ENCODE measurements at regions not wholly inside any gene's neighbourhood (a gene's known extent, or its start where the extent isn't known, plus 50 kb on each side); places are given as distances from the start of the nearest gene placed in this dataset.

- DNase-seq (ENCODE audit: low spot score): no peak
- BruUV-seq (replicated peaks): no TSS peak
- Histone ChIP-seq H3K4me3 (ENCODE audit: low read depth, low read length, poor library complexity, severe bottlenecking) (no peak overlapping the region), H3K9me3 (ENCODE audit: low read depth, low read length, poor library complexity, severe bottlenecking) (no peaks in the 10 kb centered on the region), H3K27me3 (replicated peaks; ENCODE audit: insufficient read depth, low read depth, low read length, poor library complexity) (no peaks in the 10 kb centered on the region), H3K27ac (ENCODE audit: low read depth, low read length, poor library complexity, severe bottlenecking) (no peak overlapping the region), H3K4me1 (ENCODE audit: insufficient read depth, low read length, poor library complexity, severe bottlenecking) (no peaks in the 10 kb centered on the region), H3K36me3 (ENCODE audit: insufficient read depth, low read length, poor library complexity, severe bottlenecking) (no peaks in the 10 kb centered on the region)
- POLR2A ChIA-PET (ENCODE audit: low non-redundant PET): no interaction called here
- CTCF ChIA-PET: no interaction called here
- intact Hi-C loops (cut with micrococcal nuclease; ENCODE audit: unreplicated experiment): no loop called here
- TF ChIP-seq CTCF (conservative IDR thresholded peaks at IDR 0.05; ENCODE audit: low read depth, low read length) (no peak), EZH2 (IDR thresholded peaks at IDR 0.05; ENCODE audit: borderline replicate concordance, low read depth, low read length, poor library complexity, severe bottlenecking) (no peak)
These were observed 192.2 kb upstream of the RPS23 start for GRCh38 chr5:82470185-82470994.

GRCh38 chr5:82466986-82467561 lies 188.9 kb upstream of the RPS23 start:
- intact Hi-C loops (cut with micrococcal nuclease; ENCODE audit: unreplicated experiment): no loop called here
- Histone ChIP-seq H3K27me3 (replicated peaks; ENCODE audit: insufficient read depth, low read depth, low read length, poor library complexity) (no peaks in the 10 kb centered on the region), H3K27ac (ENCODE audit: low read depth, low read length, poor library complexity, severe bottlenecking) (no peak overlapping the region), H3K36me3 (ENCODE audit: insufficient read depth, low read length, poor library complexity, severe bottlenecking) (no peaks in the 10 kb centered on the region), H3K4me3 (ENCODE audit: low read depth, low read length, poor library complexity, severe bottlenecking) (no peak overlapping the region), H3K4me1 (ENCODE audit: insufficient read depth, low read length, poor library complexity, severe bottlenecking) (no peaks in the 10 kb centered on the region), H3K9me3 (ENCODE audit: low read depth, low read length, poor library complexity, severe bottlenecking) (no peaks in the 10 kb centered on the region)
- ChIA-PET CTCF (no interaction called here), POLR2A (ENCODE audit: low non-redundant PET) (no interaction called here)
- TF ChIP-seq CTCF (conservative IDR thresholded peaks at IDR 0.05; ENCODE audit: low read depth, low read length): no peak
- TF ChIP-seq EZH2 (IDR thresholded peaks at IDR 0.05; ENCODE audit: borderline replicate concordance, low read depth, low read length, poor library complexity, severe bottlenecking): no peak
- no peak for DNase-seq (ENCODE audit: low spot score)
- no TSS peak for BruUV-seq (replicated peaks)

GRCh38 chr5:82465235-82465634 lies 187.1 kb upstream of the RPS23 start:
- intact Hi-C loops (cut with micrococcal nuclease; ENCODE audit: unreplicated experiment): no loop called here
- Histone ChIP-seq H3K36me3 (ENCODE audit: insufficient read depth, low read length, poor library complexity, severe bottlenecking) (no peaks in the 10 kb centered on the region), H3K27ac (ENCODE audit: low read depth, low read length, poor library complexity, severe bottlenecking) (no peak overlapping the region), H3K9me3 (ENCODE audit: low read depth, low read length, poor library complexity, severe bottlenecking) (no peaks in the 10 kb centered on the region), H3K4me1 (ENCODE audit: insufficient read depth, low read length, poor library complexity, severe bottlenecking) (no peaks in the 10 kb centered on the region), H3K4me3 (ENCODE audit: low read depth, low read length, poor library complexity, severe bottlenecking) (no peak overlapping the region), H3K27me3 (replicated peaks; ENCODE audit: insufficient read depth, low read depth, low read length, poor library complexity) (no peaks in the 10 kb centered on the region)
- CTCF ChIA-PET: no interaction called here
- POLR2A ChIA-PET (ENCODE audit: low non-redundant PET): no interaction called here
- BruUV-seq (replicated peaks): no TSS peak
- TF ChIP-seq EZH2 (IDR thresholded peaks at IDR 0.05; ENCODE audit: borderline replicate concordance, low read depth, low read length, poor library complexity, severe bottlenecking) (no peak), CTCF (conservative IDR thresholded peaks at IDR 0.05; ENCODE audit: low read depth, low read length) (no peak)
- DNase-seq (ENCODE audit: low spot score): no peak

All from A673 (cell line).